Loucy (cell line): ENCODE measurements at regions not wholly inside any gene's neighbourhood (a gene's known extent, or its start where the extent isn't known, plus 50 kb on each side); places are given as distances from the start of the nearest gene placed in this dataset.

ENCODE experiments used
- EZH2phosphoT487 ChIP-seq: fragments of 200-600 bp; IDR thresholded peaks from 2 replicates; pipeline ENCODE4 v1.6.1; 2018; ENCODE audit warnings: antibody characterized with exemption, mild to moderate bottlenecking, moderate library complexity, borderline replicate concordance
- TF ChIP-seq, protein P1 (sequence below): fragments of 200-600 bp; sonication (generic); conservative IDR thresholded peaks from 2 replicates; pipeline ENCODE4 v1.5.1; 2014; ENCODE audit warnings: mild to moderate bottlenecking, antibody characterized with exemption, low read length

DNA sequence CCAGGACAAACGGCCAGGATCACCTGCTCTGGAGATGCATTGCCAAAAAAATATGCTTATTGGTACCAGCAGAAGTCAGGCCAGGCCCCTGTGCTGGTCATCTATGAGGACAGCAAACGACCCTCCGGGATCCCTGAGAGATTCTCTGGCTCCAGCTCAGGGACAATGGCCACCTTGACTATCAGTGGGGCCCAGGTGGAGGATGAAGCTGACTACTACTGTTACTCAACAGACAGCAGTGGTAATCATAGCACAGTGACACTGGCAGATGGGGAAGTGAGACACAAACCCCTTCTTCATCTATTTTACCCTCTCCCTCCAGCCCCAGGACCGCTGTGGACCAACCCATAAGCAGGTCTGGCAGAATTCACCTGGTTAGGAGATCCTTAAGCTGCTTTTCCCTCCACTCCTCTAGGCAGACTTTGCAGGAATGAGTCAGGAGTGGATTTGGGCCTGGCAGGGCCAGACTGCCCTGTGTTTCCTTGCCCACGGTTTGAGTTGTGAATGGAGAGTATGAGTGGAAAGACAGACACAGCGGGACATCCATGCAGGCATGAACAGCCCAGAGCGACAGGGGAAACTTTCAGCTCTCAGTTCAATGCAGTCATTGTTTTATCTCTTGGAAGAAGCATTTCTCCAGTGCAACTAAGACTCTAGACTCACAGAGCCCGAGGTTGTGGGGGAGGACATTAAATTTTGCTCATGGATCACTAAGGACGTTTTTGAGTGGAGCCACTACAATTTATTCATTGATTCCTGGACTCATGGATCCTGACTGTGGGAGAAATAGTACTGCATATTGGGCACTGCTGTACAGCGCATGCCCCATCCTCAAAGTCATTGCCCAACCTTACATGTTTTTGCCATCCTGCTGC lies 75.3 kb upstream of the IGLL5 start:
- TF ChIP-seq, protein P1, sequence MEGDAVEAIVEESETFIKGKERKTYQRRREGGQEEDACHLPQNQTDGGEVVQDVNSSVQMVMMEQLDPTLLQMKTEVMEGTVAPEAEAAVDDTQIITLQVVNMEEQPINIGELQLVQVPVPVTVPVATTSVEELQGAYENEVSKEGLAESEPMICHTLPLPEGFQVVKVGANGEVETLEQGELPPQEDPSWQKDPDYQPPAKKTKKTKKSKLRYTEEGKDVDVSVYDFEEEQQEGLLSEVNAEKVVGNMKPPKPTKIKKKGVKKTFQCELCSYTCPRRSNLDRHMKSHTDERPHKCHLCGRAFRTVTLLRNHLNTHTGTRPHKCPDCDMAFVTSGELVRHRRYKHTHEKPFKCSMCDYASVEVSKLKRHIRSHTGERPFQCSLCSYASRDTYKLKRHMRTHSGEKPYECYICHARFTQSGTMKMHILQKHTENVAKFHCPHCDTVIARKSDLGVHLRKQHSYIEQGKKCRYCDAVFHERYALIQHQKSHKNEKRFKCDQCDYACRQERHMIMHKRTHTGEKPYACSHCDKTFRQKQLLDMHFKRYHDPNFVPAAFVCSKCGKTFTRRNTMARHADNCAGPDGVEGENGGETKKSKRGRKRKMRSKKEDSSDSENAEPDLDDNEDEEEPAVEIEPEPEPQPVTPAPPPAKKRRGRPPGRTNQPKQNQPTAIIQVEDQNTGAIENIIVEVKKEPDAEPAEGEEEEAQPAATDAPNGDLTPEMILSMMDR, result no peak
- TF ChIP-seq EZH2phosphoT487, result no peak
